Right renal pelvis (tissue), 4 donors: ENCODE measurements at regions not wholly inside any gene's neighbourhood (a gene's known extent, or its start where the extent isn't known, plus 50 kb on each side); places are given as distances from the start of the nearest gene placed in this dataset.

Experiments used
- DNase-seq, 4 donors: peaks; one replicate each; pipeline ENCODE4 v3.0.0-alpha.2; 2013; ENCODE audit warnings: low read depth in 4 of 4, low spot score in 3 of 4, missing footprints in 1 of 4

DNA sequence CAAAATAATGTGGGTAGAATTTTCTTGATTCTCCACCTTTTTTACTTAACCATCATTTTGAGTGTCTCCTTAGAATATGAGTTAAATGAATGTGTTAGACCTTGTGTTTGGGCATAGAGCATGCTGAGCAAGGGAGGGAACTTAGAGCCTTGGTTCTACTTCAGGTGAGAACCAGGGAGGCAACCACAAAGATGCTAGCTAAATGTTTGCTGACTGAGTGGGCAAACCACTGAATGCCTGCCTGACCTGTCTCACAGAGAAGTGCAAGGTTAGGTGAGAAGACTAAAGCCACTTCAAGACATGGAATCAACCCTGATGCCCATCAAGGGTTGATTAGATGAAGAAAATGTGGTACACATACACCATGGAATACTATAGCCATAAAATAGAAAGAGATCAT is 242.6 kb upstream of the ZNF32 start:
- no peak for DNase-seq

DNA sequence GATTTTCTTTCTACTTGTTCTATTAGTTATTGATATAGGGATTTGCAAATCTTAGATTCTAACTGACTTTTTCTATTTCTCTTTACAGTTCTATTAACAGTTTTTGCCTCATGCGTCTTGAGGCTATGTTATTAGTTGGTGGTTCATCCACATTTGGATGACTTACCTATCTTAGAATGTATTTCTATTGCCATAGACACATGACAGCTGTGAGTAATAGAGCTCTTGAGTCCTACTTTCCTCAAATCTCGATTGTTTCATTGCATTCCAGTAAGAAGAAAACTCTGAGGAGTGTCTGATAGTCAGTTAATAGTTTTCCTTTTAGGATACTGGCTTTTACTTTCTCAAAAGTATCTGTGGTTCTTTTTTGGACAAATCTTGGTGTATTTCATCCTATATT is 241.4 kb upstream of the ZNF32 start:
- no peak for DNase-seq

DNA sequence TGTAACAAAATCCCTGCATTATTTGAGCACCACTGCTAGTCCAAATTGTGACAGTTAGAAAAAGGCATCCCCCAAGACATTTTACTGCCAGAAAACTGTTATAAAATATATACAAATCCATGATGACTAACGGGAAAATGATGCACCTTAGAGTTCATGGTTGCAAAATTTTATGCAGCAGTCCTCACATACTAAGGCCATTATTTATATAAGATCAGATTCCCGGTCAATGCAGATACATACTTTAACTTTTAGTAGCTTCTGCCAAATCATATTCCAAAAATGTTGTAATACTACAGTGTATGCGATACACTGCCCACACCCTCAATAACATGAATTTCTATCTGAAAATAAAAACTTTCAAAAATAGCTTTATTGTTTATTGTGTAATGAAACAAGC is 239.9 kb upstream of the ZNF32 start:
- DNase-seq: no peak

DNA sequence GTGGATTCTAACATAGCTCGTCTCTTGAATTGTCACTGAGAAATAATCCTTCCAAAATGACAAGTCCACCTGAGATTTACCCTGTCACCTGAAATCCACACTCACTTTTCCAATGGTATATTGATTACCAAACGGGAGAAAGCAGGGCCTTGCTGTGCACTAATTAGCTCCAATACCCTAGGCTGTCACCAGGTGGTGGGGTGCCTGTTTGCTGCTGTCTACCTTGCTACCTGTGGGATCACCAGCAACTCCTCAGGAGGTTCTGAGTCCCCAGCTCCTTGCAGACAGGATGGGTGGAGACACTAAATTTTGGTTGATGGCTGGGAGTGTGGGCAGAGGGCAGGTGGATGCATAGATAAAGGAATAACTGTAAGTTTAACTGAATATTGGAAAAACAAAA is 237.2 kb upstream of the ZNF32 start:
- DNase-seq: no peak

DNA sequence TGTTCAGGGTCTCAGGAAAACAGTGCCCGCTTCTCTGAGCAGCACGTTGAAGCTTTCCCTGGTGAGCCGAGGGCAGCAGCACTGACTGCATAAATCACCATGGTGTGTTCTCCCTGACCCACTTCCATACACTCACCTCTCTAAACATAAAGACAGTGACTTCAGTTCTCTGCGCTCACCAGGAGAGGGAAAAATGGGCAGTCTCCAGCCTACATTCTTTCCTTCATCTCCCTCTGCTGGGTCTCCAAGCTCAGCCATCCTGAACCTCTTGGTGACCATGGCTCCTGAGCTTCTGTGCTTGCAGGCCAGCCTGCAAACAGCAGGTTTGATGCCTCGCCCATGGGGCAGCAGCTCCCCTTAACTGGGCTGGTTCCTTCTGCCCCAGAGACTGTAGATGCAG is 236.6 kb upstream of the ZNF32 start:
- DNase-seq: no peak

DNA sequence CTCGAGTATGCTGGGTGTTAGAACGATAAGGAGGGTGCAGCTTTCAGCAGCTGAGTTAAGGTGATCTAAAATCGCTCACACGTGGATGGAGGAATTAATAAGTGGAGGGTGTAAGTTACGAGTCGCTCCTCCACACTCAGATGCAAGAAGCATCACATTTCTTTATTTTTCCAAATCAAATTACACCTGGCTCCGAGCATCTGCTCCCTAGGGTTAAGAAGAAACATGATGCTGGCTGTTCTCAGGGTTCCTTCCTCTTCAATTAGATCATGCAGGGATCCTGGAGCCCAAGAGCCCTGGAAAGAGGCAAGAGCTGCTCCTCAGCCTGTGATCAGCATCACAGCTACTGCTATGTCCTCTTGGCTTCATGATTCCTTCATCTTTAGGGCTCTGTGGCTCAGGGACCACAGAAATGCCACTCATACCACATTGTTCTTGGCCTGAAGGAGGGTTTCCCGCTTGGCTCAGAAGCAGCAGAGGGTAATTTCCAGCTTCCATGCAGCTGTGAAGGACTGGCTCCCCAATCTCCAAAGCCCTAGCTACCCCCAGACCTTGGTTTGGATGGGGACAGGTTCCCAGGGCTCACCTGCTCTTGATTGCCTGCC is 235.9 kb upstream of the ZNF32 start:
- no peak for DNase-seq

DNA sequence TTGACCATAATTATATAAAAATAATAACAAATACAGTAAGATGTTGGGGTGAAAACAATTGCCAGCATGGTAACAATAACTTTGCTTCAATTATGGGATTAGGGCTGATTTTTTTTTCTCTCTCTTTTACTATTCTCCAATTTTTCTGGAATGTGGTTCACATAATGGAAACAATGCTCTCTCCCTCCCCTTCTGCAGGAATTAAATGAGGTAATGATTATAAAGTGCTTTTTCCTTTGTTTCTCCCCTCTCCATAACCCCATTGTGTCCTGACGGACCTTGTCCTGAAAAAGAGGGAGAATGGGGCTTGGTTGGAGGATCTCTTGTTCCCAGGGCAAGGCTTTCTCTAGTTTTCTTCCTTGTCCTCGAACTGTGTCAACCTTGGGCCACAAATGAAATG is 234.0 kb upstream of the ZNF32 start:
- no peak for DNase-seq

DNA sequence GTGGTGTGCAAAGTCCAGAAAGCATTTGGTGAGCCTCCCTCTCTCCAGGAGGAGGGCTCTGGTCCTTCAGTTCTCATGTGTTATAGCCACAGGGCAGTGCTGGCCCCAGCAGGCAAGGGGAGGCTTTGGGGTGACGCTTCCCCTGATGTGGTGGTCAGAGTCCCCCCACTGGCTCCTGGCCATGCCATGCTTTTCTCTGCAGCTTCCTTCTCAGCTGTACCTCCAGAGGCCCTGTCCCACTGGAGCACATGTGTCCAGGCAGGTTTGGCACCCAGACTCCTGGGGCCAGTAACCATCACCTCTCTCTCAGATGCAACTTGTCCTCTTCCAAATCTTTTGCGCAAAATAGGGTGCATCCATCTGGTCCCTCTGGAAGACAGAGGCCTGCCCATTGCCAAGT is 233.0 kb upstream of the ZNF32 start:
- no peak for DNase-seq

DNA sequence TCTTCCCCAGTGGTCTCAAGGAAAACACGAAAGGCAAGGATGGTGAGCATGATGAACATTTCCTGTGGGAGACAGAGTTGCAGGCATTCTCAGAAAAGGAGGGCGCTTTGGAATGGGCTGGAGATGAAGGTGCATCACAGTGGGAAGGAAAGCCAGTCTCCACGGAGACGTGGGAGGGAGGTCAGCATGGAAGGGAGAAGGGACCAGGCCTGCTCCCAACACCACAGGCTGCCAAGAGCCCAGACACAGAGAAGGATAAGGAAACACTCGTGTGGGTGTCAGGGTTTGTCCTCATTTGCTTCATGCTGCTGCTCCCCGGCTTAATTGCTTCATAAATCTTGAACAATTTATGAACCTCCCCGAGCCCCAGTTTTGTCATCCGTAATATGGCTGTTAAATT is 231.5 kb upstream of the ZNF32 start:
- no peak for DNase-seq

DNA sequence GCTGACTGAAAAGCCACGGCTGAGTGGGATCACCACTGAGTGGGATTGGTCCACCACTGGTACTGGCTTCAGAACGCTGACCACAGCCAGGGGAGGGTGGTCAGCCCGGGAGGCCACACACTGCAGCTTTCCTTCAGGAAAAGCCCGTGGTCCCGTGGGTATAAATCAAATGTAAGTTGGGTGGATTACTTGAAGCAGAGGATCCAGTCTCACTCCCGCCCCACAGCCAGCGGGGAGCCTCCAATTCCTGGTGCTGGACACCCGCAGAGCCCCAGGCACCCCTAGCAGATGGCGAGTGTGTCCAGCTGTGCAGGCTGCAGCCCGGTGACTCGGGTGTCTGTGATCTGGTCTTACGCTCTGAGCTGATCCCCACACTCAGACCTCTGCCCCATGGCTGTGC is 231.1 kb upstream of the ZNF32 start:
- no peak for DNase-seq

DNA sequence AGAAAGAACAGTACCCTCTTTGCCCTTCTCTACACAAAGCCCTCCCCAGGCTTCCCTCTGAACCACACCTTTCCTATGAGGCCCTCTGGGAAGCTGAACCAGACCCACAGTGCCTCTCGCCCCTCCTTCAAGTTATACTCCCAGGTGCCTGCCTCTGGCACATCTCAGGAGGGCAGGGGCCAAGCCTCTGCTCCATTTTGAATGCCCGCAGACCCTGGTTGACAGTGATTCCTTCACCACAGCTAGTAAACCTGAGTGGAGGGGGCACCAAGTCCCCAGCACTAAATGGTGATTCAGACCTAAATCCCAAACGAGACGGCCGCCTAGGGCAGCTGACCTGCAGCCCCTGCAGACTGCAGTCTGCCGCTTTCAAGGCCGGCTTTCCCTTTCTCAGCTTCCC is 230.5 kb upstream of the ZNF32 start:
- DNase-seq: no peak

DNA sequence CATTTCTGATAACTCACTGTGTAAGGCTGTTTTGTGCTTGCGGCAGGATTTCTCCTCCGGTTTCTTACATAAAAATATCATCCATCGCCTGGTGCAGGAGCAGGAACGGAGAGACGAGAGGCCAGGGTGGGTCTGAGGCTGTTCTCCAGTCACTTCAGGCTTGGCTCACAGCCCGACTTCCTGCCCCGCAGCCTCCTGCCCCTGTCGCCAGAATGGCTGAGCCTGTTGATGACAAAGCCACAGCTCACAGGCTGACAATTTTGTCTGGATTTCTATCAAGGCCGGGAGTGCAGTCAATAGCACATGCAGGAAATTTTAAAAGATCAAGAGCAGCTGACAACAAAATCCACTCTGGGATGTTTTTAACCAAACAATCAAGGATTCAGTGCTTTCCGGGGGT is 229.7 kb upstream of the ZNF32 start:
- DNase-seq: no peak

DNA sequence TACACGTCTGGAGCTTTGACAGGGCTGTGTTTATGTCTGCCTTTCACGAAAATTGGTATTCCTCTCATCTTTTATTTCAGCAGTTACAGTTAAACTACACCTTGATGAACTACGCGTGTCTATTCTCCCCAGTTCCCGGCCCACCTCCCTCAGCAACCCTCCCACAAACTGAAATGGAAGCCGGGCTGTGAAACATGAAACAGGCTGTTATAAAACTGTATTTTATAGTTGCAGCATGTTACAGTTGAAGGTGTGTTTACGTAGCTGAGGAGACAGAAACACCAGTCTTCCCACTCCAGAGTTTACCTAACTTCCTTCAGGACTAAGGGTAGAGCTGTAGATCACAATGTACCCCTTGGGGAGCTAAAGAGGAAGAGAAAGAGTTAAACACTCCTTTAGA is 228.3 kb upstream of the ZNF32 start:
- DNase-seq: peak in 1 of 4 donors; percentile 31

DNA sequence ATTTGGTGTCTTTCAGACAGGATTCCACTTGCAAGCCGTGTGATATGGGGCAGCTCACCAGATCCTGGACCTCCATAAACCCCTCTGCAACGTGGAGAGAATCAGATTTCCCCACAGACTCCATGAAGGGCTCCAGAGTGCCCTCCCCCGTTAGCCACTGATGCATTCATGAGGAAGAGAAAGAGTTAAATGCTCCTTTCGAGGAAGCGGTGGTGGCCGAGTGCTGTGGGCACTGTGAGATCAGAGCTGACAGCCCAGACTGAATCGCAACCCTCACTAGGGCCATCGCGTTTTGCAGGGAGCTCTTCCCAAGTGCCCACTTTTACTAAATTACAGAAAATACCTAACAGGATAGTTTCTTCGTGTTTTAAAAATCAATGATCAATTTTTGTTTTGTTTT is 226.3 kb upstream of the ZNF32 start:
- no peak for DNase-seq

DNA sequence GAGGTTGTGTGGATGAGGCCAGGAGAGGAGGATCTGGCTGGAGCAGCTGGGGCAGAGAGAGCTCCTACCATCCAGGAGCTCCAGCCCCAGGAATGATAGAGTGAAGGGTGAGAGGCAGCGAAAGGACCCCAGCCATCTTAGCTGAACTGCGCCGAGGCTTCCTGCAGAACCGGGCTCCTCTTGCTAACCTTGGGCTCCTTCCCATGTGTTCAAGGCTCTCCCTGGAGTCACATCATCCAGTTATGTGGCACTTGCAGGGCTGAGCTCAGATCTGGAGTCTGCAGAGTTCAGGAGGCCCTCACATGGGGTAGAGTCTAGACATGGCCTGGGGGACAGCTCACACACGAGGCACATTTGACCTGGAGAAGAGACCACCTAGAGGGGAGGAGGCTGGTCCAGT is 225.0 kb upstream of the ZNF32 start:
- DNase-seq: no peak

DNA sequence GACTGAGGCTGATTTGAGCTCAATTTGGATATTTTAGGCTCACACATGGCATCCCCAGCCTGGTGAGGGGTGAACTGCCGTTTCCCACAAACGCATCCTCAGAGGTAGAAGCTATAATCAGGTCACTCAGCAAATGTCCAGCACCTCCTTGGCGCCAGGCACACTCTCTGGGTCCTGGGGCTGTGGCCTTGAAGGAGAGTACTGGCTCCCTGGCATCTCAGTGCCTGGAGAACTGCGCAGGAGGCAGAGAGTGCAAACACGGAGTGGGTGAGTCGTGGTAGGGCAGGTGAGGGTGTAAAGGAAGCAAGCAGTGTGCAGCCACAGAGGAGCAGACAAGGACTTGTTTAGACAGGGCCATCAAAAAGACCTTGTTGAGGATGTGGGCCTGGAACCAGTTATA is 224.0 kb upstream of the ZNF32 start:
- no peak for DNase-seq

DNA sequence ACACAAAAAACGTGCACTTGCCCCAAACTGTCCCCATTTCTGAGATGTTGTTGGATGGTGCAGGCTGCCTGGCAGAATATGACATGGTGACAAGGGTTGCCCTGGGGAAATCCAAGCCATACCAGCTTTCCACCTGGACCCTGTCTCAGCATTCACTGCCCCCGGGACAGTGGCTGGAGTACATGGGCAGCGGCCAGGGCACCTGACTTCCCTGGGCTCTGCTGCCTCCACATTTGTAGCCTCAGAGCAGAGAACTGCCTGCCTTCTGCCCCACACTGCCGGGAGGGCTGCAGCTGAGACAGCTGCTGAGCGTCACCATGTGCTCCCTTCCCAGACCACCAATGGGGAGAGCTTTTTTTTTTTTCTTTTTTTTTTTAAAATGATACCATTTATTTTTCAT is 222.9 kb upstream of the ZNF32 start:
- no peak for DNase-seq

DNA sequence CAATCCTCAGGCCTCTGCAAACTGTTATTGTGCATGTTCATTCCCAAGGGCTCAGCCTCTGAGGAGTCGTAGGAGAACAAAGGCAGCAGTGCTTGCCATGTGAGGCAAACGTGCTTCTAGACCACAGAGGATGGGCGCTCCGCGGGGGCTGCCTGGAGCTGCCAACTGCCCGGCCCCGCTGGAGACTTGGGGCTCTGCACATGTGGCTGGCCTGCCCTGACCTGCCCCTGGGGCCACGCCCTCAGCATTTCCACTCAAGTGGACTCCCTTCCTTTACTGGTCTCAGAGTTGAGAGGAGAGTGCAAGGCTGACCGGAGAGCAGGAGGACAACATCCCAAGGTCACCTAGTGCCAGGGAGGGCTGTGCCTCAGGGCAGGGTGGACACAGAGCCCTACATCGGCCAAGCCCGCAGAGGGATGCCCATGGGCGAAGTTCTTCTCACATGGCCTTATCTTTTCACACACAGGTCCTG is 222.3 kb upstream of the ZNF32 start:
- DNase-seq: no peak

DNA sequence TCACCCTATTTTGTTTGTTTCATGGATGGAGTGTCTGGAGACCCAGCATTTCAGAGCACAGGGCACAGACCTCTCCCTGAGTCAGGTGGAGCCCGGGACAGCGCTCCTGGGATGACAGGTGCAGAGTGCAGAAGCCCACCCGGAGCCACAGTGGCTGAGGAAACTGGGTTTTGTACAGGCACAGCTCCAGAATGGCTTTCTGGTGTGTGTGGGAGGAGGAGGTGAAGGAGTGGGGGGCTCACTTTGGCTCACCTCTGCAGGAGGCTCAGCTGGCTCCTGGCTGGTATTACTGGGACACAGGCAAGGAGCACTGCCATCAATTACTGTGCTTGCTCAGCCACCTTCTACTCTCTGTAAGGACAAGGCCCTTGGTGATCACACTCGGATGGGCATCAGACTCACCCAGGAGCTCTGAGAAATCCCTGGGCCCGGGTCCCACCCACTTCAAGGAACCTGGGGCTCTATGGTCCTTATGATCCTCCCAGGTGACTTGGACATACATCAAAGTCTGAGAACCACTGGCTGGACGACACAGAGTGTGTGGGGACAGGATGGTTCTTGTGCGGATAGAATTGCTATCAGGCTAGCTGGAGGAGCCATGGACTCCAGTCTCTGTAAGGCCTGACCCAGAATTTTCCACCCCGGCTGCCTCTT is 221.1 kb upstream of the ZNF32 start:
- DNase-seq: no peak

DNA sequence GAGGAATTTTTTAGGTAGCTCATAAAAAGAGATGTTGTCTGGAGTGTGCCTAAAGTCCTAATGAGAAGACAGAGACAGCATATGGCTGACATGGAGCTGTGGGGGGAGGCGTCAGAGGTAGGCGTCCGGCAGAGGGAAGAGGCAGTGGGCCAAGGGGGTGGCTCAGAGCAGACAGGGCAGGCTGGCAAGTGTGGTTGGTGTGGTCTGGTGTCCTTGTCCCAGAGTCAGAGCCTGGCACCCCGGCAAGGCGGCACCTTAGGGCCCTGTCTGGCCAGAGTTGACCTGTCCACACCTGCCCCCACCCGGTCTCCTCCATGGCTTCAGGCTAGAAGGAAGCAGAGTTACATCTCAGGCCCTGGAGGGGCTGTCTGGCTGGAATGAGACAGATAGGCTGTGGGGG is 220.3 kb upstream of the ZNF32 start:
- no peak for DNase-seq

DNA sequence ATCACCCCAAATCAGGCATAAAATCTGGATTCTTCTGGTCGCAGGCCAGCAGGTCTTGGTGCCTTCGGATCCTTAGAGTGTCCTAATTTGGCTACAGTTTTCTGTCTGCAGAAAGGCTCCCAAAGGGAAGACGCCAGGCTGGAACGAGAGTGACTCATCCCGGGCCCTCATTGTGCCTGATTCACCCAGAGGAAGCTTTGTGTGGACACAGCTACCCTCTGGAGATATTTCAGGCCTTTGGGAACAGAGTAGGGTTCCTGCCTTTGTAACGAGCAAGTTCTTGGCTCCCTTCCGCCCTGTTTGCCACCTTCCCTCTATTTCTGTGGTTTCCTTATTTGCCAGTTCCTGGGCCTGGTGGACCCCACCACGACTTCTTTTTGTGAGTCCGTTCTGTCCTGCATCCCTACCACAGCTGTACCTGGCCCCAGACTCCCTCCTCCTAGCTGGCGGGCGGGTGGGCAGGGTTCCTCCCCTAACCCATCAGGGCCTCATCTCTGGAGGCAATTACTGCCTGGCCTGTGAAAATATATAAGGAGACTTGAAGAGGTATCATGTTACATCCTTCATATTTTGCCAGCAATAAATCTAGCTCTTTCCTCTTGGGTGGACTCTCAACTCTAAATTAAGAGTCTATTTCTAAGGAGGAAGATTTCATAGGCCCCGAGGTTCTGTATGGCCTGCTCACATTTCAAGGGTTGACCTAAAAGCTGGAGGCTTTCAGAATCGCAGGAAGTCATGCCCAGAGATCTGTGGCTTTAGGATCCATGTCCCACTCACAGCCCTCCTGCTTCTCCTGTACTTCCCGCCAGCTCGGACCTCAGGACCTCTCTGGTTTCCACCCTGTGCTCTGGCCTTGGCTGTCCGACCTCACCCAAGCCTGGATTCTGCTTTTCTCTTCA is 219.2 kb upstream of the ZNF32 start:
- DNase-seq: peak in 1 of 4 donors; percentile 56

DNA sequence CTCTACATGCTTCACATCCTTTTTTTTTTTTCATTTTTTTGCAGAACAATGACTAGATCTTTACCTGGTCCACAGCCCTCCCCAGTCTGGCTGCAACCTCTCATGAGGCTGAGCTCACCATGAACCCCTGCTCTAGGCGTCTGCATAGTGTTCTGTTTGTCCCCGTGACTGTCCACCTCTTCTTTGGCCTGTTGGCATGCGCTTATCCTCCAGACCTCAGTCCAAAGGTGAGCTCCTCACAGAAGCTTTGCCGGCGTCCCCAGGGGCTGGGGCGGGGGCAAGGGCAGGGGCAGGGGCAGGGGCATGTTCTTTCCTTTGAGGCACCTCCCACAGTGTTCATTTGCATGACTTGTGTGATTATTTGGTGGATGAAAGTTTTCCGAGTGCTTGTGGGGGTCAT is 218.4 kb upstream of the ZNF32 start:
- DNase-seq: no peak
